Mucosa of descending colon (tissue), 3 donors: ENCODE measurements at regions not wholly inside any gene's neighbourhood (a gene's known extent, or its start where the extent isn't known, plus 50 kb on each side); places are given as distances from the start of the nearest gene placed in this dataset.

ENCODE experiments used
- ATAC-seq: fragments of 200-7000 bp; cut with Tn5 transposase; one replicate; pipeline ENCODE4 v1.9.1; 2020; ENCODE audit warnings: mild to moderate bottlenecking, moderate library complexity
- DNase-seq, 3 donors: peaks; one replicate each; pipeline ENCODE4 v3.0.0-alpha.2; 2020
- H3K36me3 ChIP-seq: fragments of 200-600 bp; one replicate; pipeline ENCODE4 v1.8.0; 2021; ENCODE audit warnings: low read depth, mild to moderate bottlenecking
- H3K4me1 ChIP-seq: fragments of 200-600 bp; one replicate; pipeline ENCODE4 v1.8.0; 2021; ENCODE audit warnings: low read depth, mild to moderate bottlenecking
- H3K4me3 ChIP-seq: fragments of 200-600 bp; one replicate; pipeline ENCODE4 v1.8.0; 2021; ENCODE audit warnings: mild to moderate bottlenecking
- H3K9me3 ChIP-seq: fragments of 200-600 bp; one replicate; pipeline ENCODE4 v1.8.0; 2021; ENCODE audit warnings: mild to moderate bottlenecking
- CTCF ChIP-seq: fragments of 200-600 bp; IDR thresholded peaks from one replicate; pipeline ENCODE4 v1.8.0; 2022; ENCODE audit warnings: antibody characterized with exemption, mild to moderate bottlenecking
- intact Hi-C, 2 donors: fragments of 100-400 bp; cut with DNase I in 1 of 2; cut with micrococcal nuclease in 1 of 2; formaldehyde crosslinking; loops; one replicate each; pipeline versions ENCODE4 v1.11.0 to v1.11.1; 2022; cut with DNase I, micrococcal nuclease
- donor health status: DM: no; HTN: no; CAD: no; lungs with moderate emphysema.
- donor health status: DM: no; HTN: no; CAD: no.
- donor health status: DM: no; HTN: yes; CAD: no.

GRCh38 chr14:101506926-101507835, 54.1 kb upstream of the DIO3 start:
- no peak for ATAC-seq
- Histone ChIP-seq H3K9me3 (no peaks in the 10 kb centered on the region), H3K4me1 (no peaks in the 10 kb centered on the region), H3K36me3 (no peaks in the 10 kb centered on the region), H3K4me3 (no peak overlapping the region)
- DNase-seq: peak in 2 of 3 donors; percentile 21 to 46
- no peak for TF ChIP-seq CTCF
- intact Hi-C loops: no loop called here

GRCh38 chr14:101507836-101508150, 53.5 kb upstream of the DIO3 start:
- TF ChIP-seq CTCF: no peak
- intact Hi-C loops: no loop called here
- Histone ChIP-seq H3K4me1 (no peaks in the 10 kb centered on the region), H3K4me3 (no peak overlapping the region), H3K9me3 (no peaks in the 10 kb centered on the region), H3K36me3 (no peaks in the 10 kb centered on the region)
- DNase-seq: peak in 2 of 3 donors; percentile 4 to 18
- ATAC-seq: no peak

- H3K4me3 ChIP-seq: no peak overlapping the region
- no peaks in the 10 kb centered on the region for H3K4me1 ChIP-seq
- intact Hi-C loops: no loop called here
- no peak for ATAC-seq
- no peak for TF ChIP-seq CTCF
- no peaks in the 10 kb centered on the region for H3K9me3 ChIP-seq
- peak in 2 of 3 donors; percentile 11 to 23 for DNase-seq
- H3K36me3 ChIP-seq: no peaks in the 10 kb centered on the region
Observed at GRCh38 chr14:101508196-101508947, 52.9 kb upstream of the DIO3 start.

GRCh38 chr14:101508948-101509729, 52.2 kb upstream of the DIO3 start:
- H3K4me1 ChIP-seq: no peaks in the 10 kb centered on the region
- no peak for TF ChIP-seq CTCF
- intact Hi-C loops: no loop called here

GRCh38 chr14:101509730-101510371, 51.4 kb upstream of the DIO3 start:
- no peaks in the 10 kb centered on the region for H3K36me3 ChIP-seq
- TF ChIP-seq CTCF: no peak
- no peak for ATAC-seq
- H3K4me1 ChIP-seq: no peaks in the 10 kb centered on the region
- H3K9me3 ChIP-seq: no peaks in the 10 kb centered on the region
- DNase-seq: peak in 2 of 3 donors; percentile 7 to 20
- H3K4me3 ChIP-seq: no peak overlapping the region
- intact Hi-C loops: no loop called here

More at GRCh38 chr14:101508948-101509729, 52.2 kb upstream of the DIO3 start:
- ATAC-seq (no peak), DNase-seq (peak in 2 of 3 donors; percentile 6 to 33)
- Histone ChIP-seq H3K36me3 (no peaks in the 10 kb centered on the region), H3K9me3 (no peaks in the 10 kb centered on the region), H3K4me3 (no peak overlapping the region)
